Endothelial cell of umbilical vein (primary cell): ENCODE measurements at regions not wholly inside any gene's neighbourhood (a gene's known extent, or its start where the extent isn't known, plus 50 kb on each side); places are given as distances from the start of the nearest gene placed in this dataset.

ENCODE experiments used
- BruUV-seq: library from RNA; stranded (reverse); fragments of 400-500 nt; replicated peaks from 2 replicates; lab custom pipeline; 2021; lab: Mats Ljungman, UMichigan
- CTCF ChIA-PET: fragments of 300-600, 350-600 bp; sonication (Branson Sonifier 250); formaldehyde crosslinking; loops from one replicate; lab custom pipeline; 2021; ENCODE audit warnings: antibody characterized with exemption, inconsistent platforms; lab: Charles Lee
- POLR2A ChIA-PET: fragments of 300-600, 350-600 bp; sonication (Branson Sonifier 250); formaldehyde crosslinking; loops from one replicate; lab custom pipeline; 2021; ENCODE audit warnings: antibody characterized with exemption, inconsistent platforms; lab: Charles Lee
- DNase-seq: peaks from one replicate; pipeline ENCODE4 v3.0.0-alpha.2; 2011; ENCODE audit warnings: low read depth, low spot score
- FAIRE-seq: peaks from 2 replicates; lab custom pipeline; 2011; peaks lifted over from hg19 to GRCh38; lab: Jason Lieb, UNC
- H2AFZ ChIP-seq: 2 replicates; pipeline ENCODE4 v1.6.0; 2012; ENCODE audit warnings: low read depth, low read length, control low read depth, inconsistent platforms
- H3K27ac ChIP-seq: 2 replicates; pipeline ENCODE4 v1.5.1; 2011; ENCODE audit warnings: low read depth, mild to moderate bottlenecking, control low read depth, low read length, moderate library complexity; ENCODE audit not compliant: insufficient read depth
- H3K27me3 ChIP-seq, 2 experiments: 2 replicates each; pipeline versions ENCODE4 v1.6.0 to v1.6.1; 2011; ENCODE audit warnings: low read length in 2 of 2, mixed read lengths in 1 of 2; ENCODE audit not compliant: control insufficient read depth in 2 of 2, insufficient read depth in 2 of 2
- H3K36me3 ChIP-seq, 2 experiments: 2 replicates in 1 of 2; 3 replicates in 1 of 2; pipeline ENCODE4 v1.5.1; 2011; ENCODE audit warnings: low read length in 2 of 2, mild to moderate bottlenecking in 1 of 2, moderate library complexity in 1 of 2; ENCODE audit not compliant: control insufficient read depth in 2 of 2, insufficient read depth in 2 of 2; ENCODE audit errors: extremely low read depth in 1 of 2
- H3K4me1 ChIP-seq: 3 replicates; pipeline ENCODE4 v1.5.1; 2011; ENCODE audit warnings: mild to moderate bottlenecking, low read length; ENCODE audit not compliant: control insufficient read depth, insufficient read depth; ENCODE audit errors: extremely low read depth
- H3K4me2 ChIP-seq: 2 replicates; pipeline ENCODE4 v1.6.1; 2011; ENCODE audit warnings: low read length, control low read depth, mixed read lengths; ENCODE audit not compliant: insufficient read depth
- H3K4me3 ChIP-seq, 3 experiments: fragments of 200-600 bp in 1 of 3; sonication (generic), shearing (Covaris generic) in 1 of 3; replicated peaks in 1 of 3; 2 replicates each; pipeline ENCODE4 v1.5.1; 2011 to 2016; ENCODE audit warnings: control low read depth in 3 of 3, low read length in 3 of 3, mild to moderate bottlenecking in 2 of 3, inconsistent platforms in 1 of 3, low read depth in 1 of 3, moderate library complexity in 1 of 3; ENCODE audit not compliant: insufficient read depth in 1 of 3
- H3K79me2 ChIP-seq: 2 replicates; pipeline ENCODE4 v1.6.0; 2012; ENCODE audit warnings: low read length, inconsistent platforms; ENCODE audit not compliant: control insufficient read depth, insufficient read depth
- H3K9ac ChIP-seq: replicated peaks from 2 replicates; pipeline ENCODE3; 2011; ENCODE audit warnings: low read length, control low read depth; ENCODE audit not compliant: insufficient read depth; ENCODE audit errors: extremely low read depth
- H3K9me1 ChIP-seq: replicated peaks from 3 replicates; pipeline ENCODE4 v1.6.0; 2011; ENCODE audit warnings: mild to moderate bottlenecking, low read length; ENCODE audit not compliant: control insufficient read depth, insufficient read depth; ENCODE audit errors: extremely low read depth
- H3K9me3 ChIP-seq: replicated peaks from 2 replicates; pipeline ENCODE4 v1.5.1; 2012; ENCODE audit warnings: low read length, inconsistent platforms; ENCODE audit not compliant: control insufficient read depth, insufficient read depth
- H4K20me1 ChIP-seq: replicated peaks from 2 replicates; pipeline ENCODE3; 2011; ENCODE audit warnings: mild to moderate bottlenecking, low read length; ENCODE audit not compliant: control insufficient read depth, insufficient read depth; ENCODE audit errors: extremely low read depth
- CTCF ChIP-seq, 2 donors: IDR thresholded peaks; 1 replicate in 1 of 2; 2 replicates in 1 of 2; pipeline ENCODE4 v1.5.1; 2011; ENCODE audit warnings: low read length in 2 of 2, mild to moderate bottlenecking in 2 of 2, moderate library complexity in 2 of 2, control low read depth in 1 of 2, inconsistent platforms in 1 of 2, low read depth in 1 of 2; ENCODE audit not compliant: insufficient read depth in 1 of 2; ENCODE audit errors: extremely low read depth in 1 of 2
- EZH2 ChIP-seq: IDR thresholded peaks from 2 replicates; pipeline ENCODE4 v1.6.1; 2012; ENCODE audit warnings: borderline replicate concordance, low read depth, mild to moderate bottlenecking, moderate library complexity, low read length, inconsistent platforms; ENCODE audit not compliant: severe bottlenecking
- FOS ChIP-seq: IDR thresholded peaks from 2 replicates; pipeline ENCODE4 v1.6.1; 2011; ENCODE audit warnings: mild to moderate bottlenecking, low read length, moderate library complexity, borderline replicate concordance; ENCODE audit not compliant: insufficient read depth
- GATA2 ChIP-seq: IDR thresholded peaks from 2 replicates; pipeline ENCODE4 v1.7.0; 2011; ENCODE audit warnings: low read depth, mild to moderate bottlenecking, moderate library complexity, mixed read lengths, low read length; ENCODE audit not compliant: insufficient read length, insufficient read depth
- JUN ChIP-seq: IDR thresholded peaks from 2 replicates; pipeline ENCODE4 v1.6.1; 2011; ENCODE audit warnings: borderline replicate concordance, low read depth; ENCODE audit not compliant: insufficient read length, insufficient read depth
- MAX ChIP-seq: IDR thresholded peaks from 2 replicates; pipeline ENCODE4 v1.6.1; 2011; ENCODE audit not compliant: insufficient read depth, insufficient read length
- MYC ChIP-seq: IDR thresholded peaks from one replicate; pipeline ENCODE4 v1.6.1; 2011; ENCODE audit warnings: mild to moderate bottlenecking, low read depth, low read length
- POLR2A ChIP-seq: IDR thresholded peaks from 2 replicates; pipeline ENCODE4 v1.6.1; 2012; ENCODE audit warnings: low read depth, mild to moderate bottlenecking, control low read depth, low read length
- POLR2AphosphoS5 ChIP-seq: IDR thresholded peaks from 2 replicates; pipeline ENCODE4 v1.6.1; 2012; ENCODE audit warnings: low read depth, mild to moderate bottlenecking, control low read depth, low read length, moderate library complexity; ENCODE audit not compliant: insufficient read depth
- dilution Hi-C: fragments of 300-500 bp; cut with MboI; formaldehyde crosslinking; loops from one replicate; pipeline ENCODE4 v1.15.0; 2019; ENCODE audit warnings: low sequenced_read_pairs; ENCODE audit not compliant: extremely low pct_ligation_motif_present
- intact Hi-C: fragments of 100-400 bp; cut with micrococcal nuclease; formaldehyde crosslinking; loops from one replicate; pipeline ENCODE4 v1.10.0; 2022

GRCh38 chr6:14706378-14706929 lies 539.4 kb upstream of the JARID2 start:
- no peak overlapping the region for H2AFZ ChIP-seq
- no peak overlapping the region for H3K27ac ChIP-seq
- no peaks in the 10 kb centered on the region for H3K4me1 ChIP-seq
- no peak for DNase-seq
- H3K9me3 ChIP-seq, result no peaks in the 10 kb centered on the region
- no peaks in the 10 kb centered on the region for H3K9me1 ChIP-seq
- dilution Hi-C loops, result no loop called here
- no peaks in the 10 kb centered on the region for H3K36me3 ChIP-seq
- TF ChIP-seq POLR2AphosphoS5, result no peak
- H3K4me3 ChIP-seq, result no peak overlapping the region
- no peak overlapping the region for H3K4me2 ChIP-seq
- ChIA-PET CTCF (no interaction called here), POLR2A (no interaction called here)
- no peak for FAIRE-seq
- H4K20me1 ChIP-seq, result no peaks in the 10 kb centered on the region
- no TSS peak for BruUV-seq
- intact Hi-C loops, result no loop called here
- H3K79me2 ChIP-seq, result no peaks in the 10 kb centered on the region
- no peaks in the 10 kb centered on the region for H3K27me3 ChIP-seq
- no peak overlapping the region for H3K9ac ChIP-seq

- H4K20me1 ChIP-seq, result no peaks in the 10 kb centered on the region
- CTCF ChIA-PET, result no interaction called here
- no peaks in the 10 kb centered on the region for H3K4me1 ChIP-seq
- no peak overlapping the region for H3K9ac ChIP-seq
- no peak overlapping the region for H2AFZ ChIP-seq
- no peak overlapping the region for H3K4me2 ChIP-seq
- no peaks in the 10 kb centered on the region for H3K27me3 ChIP-seq
- intact Hi-C loops, result no loop called here
- TF ChIP-seq EZH2, result no peak
- no peak for TF ChIP-seq FOS
- no peak for TF ChIP-seq CTCF (IDR thresholded peaks at IDR 0.05; ENCODE audit: extremely low read depth in 1 of 2, insufficient read depth in 1 of 2, low read depth in 1 of 2, low read length in 2 of 2)
- no peak for TF ChIP-seq POLR2AphosphoS5
- no peak for TF ChIP-seq POLR2A
- TF ChIP-seq MAX, result no peak
- TF ChIP-seq MYC, result no peak
- no peak for TF ChIP-seq GATA2
- no peak for TF ChIP-seq JUN
- FAIRE-seq (no peak), DNase-seq (no peak)
- no peaks in the 10 kb centered on the region for H3K79me2 ChIP-seq
- dilution Hi-C loops, result no loop called here
- H3K4me3 ChIP-seq, result no peak overlapping the region
- no TSS peak for BruUV-seq
- H3K9me3 ChIP-seq, result no peaks in the 10 kb centered on the region
- H3K27ac ChIP-seq, result no peak overlapping the region
- H3K36me3 ChIP-seq, result no peaks in the 10 kb centered on the region
- no peaks in the 10 kb centered on the region for H3K9me1 ChIP-seq
- POLR2A ChIA-PET, result no interaction called here
Measured at GRCh38 chr6:14707276-14707675, 538.6 kb upstream of the JARID2 start.
